ENCODE measurements at regions not wholly inside any gene's neighbourhood (a gene's known extent, or its start where the extent isn't known, plus 50 kb on each side); places are given as distances from the start of the nearest gene placed in this dataset.
"Not testable (repeated sequence)": the region's sequence is repeated elsewhere in the genome, so short reads cannot be mapped to it uniquely, and the experiment has no call there.

GRCh38 chr5:174454464-174454863 is 269.9 kb upstream of the MSX2 start:
- DNase-seq: no peak

GRCh38 chr5:174454890-174455289 is 269.5 kb upstream of the MSX2 start:
- no peak for DNase-seq

GRCh38 chr5:174455301-174455700 is 269.1 kb upstream of the MSX2 start:
- no peak for DNase-seq

GRCh38 chr5:174457141-174457678 is 267.2 kb upstream of the MSX2 start:
- no peak for DNase-seq

GRCh38 chr5:174459071-174459702 is 265.2 kb upstream of the MSX2 start:
- no peak for DNase-seq

GRCh38 chr5:174459832-174460448 is 264.4 kb upstream of the MSX2 start:
- DNase-seq: no peak

- no peak for DNase-seq
These were observed 262.3 kb upstream of the MSX2 start for GRCh38 chr5:174462129-174462528.

- no peak for DNase-seq
These were observed 259.7 kb upstream of the MSX2 start for GRCh38 chr5:174464504-174465165.

- DNase-seq: not testable (repeated sequence)
These were observed 252.9 kb upstream of the MSX2 start for GRCh38 chr5:174471528-174471927.

- no peak for DNase-seq
These were observed 251.4 kb upstream of the MSX2 start for GRCh38 chr5:174472956-174473355.

GRCh38 chr5:174476001-174476400 is 248.4 kb upstream of the MSX2 start:
- DNase-seq: not testable (repeated sequence)

GRCh38 chr5:174479325-174479724 is 245.1 kb upstream of the MSX2 start:
- DNase-seq: no peak

- no peak for DNase-seq
These were observed 242.6 kb upstream of the MSX2 start for GRCh38 chr5:174481737-174482136.

GRCh38 chr5:174482607-174483024 is 241.8 kb upstream of the MSX2 start:
- no peak for DNase-seq

- DNase-seq: no peak
These were observed 241.0 kb upstream of the MSX2 start for GRCh38 chr5:174483411-174483810.

- no peak for DNase-seq
These were observed 235.2 kb upstream of the MSX2 start for GRCh38 chr5:174489215-174489614.

- DNase-seq: no peak
These were observed 234.3 kb upstream of the MSX2 start for GRCh38 chr5:174489920-174490597.

- DNase-seq: no peak
These were observed 233.7 kb upstream of the MSX2 start for GRCh38 chr5:174490728-174491127.

- no peak for DNase-seq
These were observed 233.1 kb upstream of the MSX2 start for GRCh38 chr5:174491265-174491664.

GRCh38 chr5:174491761-174492350 is 232.5 kb upstream of the MSX2 start:
- no peak for DNase-seq

GRCh38 chr5:174493530-174493929 is 230.9 kb upstream of the MSX2 start:
- DNase-seq: no peak

GRCh38 chr5:174497939-174498338 is 226.4 kb upstream of the MSX2 start:
- not testable (repeated sequence) for DNase-seq

- not testable (repeated sequence) for DNase-seq
These were observed 225.8 kb upstream of the MSX2 start for GRCh38 chr5:174498575-174498974.

Data from NCI-H1092 (cell line).